Heart left ventricle (tissue), 16 donors: ENCODE measurements at regions not wholly inside any gene's neighbourhood (a gene's known extent, or its start where the extent isn't known, plus 50 kb on each side); places are given as distances from the start of the nearest gene placed in this dataset.

Experiments used
- ATAC-seq, 4 donors: fragments of 200-7000 bp; cut with Tn5 transposase; one replicate each; pipeline ENCODE4 v1.9.1; 2020 to 2022; ENCODE audit warnings: moderate library complexity in 4 of 4, mild to moderate bottlenecking in 3 of 4, moderate number of reproducible peaks in 1 of 4
- DNase-seq, 5 donors: peaks; one replicate each; pipeline ENCODE4 v3.0.0-alpha.2; 2020
- H3K27ac ChIP-seq, 12 donors: fragments of 200-600 bp; sonication (generic) in 4 of 12; one replicate each; pipeline versions ENCODE4 v1.5.0 to v1.8.0; 2016 to 2022; ENCODE audit warnings: mild to moderate bottlenecking in 2 of 12
- H3K27me3 ChIP-seq, 9 donors: fragments of 200-600 bp; sonication (generic) in 2 of 9; one replicate each; pipeline versions ENCODE4 v1.5.1 to v1.8.0; 2016 to 2022; ENCODE audit warnings: mild to moderate bottlenecking in 3 of 9
- H3K36me3 ChIP-seq, 9 donors: fragments of 200-600 bp; sonication (generic) in 2 of 9; one replicate each; pipeline versions ENCODE4 v1.5.0 to v1.8.0; 2018 to 2022; ENCODE audit warnings: mild to moderate bottlenecking in 2 of 9
- H3K4me1 ChIP-seq, 12 donors: fragments of 200-600 bp; sonication (generic) in 4 of 12; one replicate each; pipeline versions ENCODE4 v1.5.0 to v1.8.0; 2016 to 2022; ENCODE audit warnings: mild to moderate bottlenecking in 3 of 12
- H3K4me3 ChIP-seq, 12 donors: fragments of 200-600 bp; sonication (generic) in 4 of 12; one replicate each; pipeline versions ENCODE4 v1.5.0 to v1.8.0; 2017 to 2022; ENCODE audit warnings: mild to moderate bottlenecking in 9 of 12, moderate library complexity in 4 of 12
- H3K9me3 ChIP-seq, 12 donors: fragments of 200-600 bp; sonication (generic) in 4 of 12; one replicate each; pipeline versions ENCODE4 v1.5.0 to v1.8.0; 2016 to 2022; ENCODE audit warnings: mild to moderate bottlenecking in 1 of 12
- CTCF ChIP-seq, 12 donors: fragments of 200-600 bp; sonication (generic) in 4 of 12; IDR thresholded peaks; one replicate each; pipeline versions ENCODE4 v1.5.0 to v1.8.0; 2018 to 2022; ENCODE audit warnings: antibody characterized with exemption in 12 of 12, mild to moderate bottlenecking in 5 of 12
- POLR2A ChIP-seq, 2 donors: fragments of 450-650 bp; IDR thresholded peaks; one replicate each; pipeline ENCODE4 v1.6.1; 2017; ENCODE audit warnings: antibody characterized with exemption in 2 of 2, mild to moderate bottlenecking in 2 of 2, moderate library complexity in 2 of 2
- WGBS, 4 donors: extraction: QIAGEN DNeasy Blood & Tissue Kit in 2 of 4; methylation state at CpG; one replicate each; pipeline versions ENCODE4 v1.1.5 to v1.1.7; 2013 to 2018; 5-methylcytosine and 5-hydroxymethylcytosine counted together
- intact Hi-C, 10 donors: fragments of 100-400 bp; cut with DNase I; formaldehyde crosslinking; loops; one replicate each; pipeline versions ENCODE4 v1.11.1 to v1.14.2; 2022
- donor health status: ischemic (EF 13 %, LVEDD 7.1; RV severe dilation, severe dysfunction).
- donor health status: healthy with polysubstance abuse.
- donor health status: DM: no; HTN: yes; CAD: no.
- donor health status: DM: no; HTN: no; CAD: no.
- donor health status: ischemic (EF 25% LVEDD 6.9; RV normal size, moderate dysfunction).
- donor health status: ischemic (EF 25% LVEDD 5.7; RV mildly dilated, moderate dysfunction).
- donor health status: healthy.
- donor health status: DM: yes; HTN: yes; CAD: no.
- donor health status: ischemic (EF 35%, LVEDD 5.7; RV mildly dilated, moderate dysfunction).
- donor health status: nonischemic (EF 11% LVEDD 7.7; RV severe dilation, severe dysfunction).
- donor health status: DM: yes; HTN: yes; CAD: no.
- donor health status: PGD.
- donor health status: ischemic (EF 29% LVEDD 5.4; RV normal size, mild dysfunction).
- donor health status: nonischemic (EF 23%, LVEDD 6.1; RV moderate dilation, normal function).

GRCh38 chr13:99653526-99653925 is 152.3 kb downstream of the TM9SF2 start:
- no peak for DNase-seq
- Histone ChIP-seq H3K27me3 (peaks cover 0 to 15% (median 0%) of the 10 kb centered on the region in 9 donors), H3K36me3 (no peaks in the 10 kb centered on the region), H3K4me1 (peaks cover 0 to 25% (median 5%) of the 10 kb centered on the region in 12 donors), H3K9me3 (no peaks in the 10 kb centered on the region), H3K27ac (no peak overlapping the region), H3K4me3 (no peak overlapping the region)
- 45 to 66% (median 59%) methylated on average over 2 of the region's 2 CpGs for WGBS, 4 donors
- TF ChIP-seq POLR2A (IDR thresholded peaks at IDR 0.05) (no peak), CTCF (IDR thresholded peaks at IDR 0.05) (no peak)
- intact Hi-C loops = loop anchor here in 9 of 10 donors (5.0 to 10.0 kb wide), 6 partner anchors 241 to 1471 kb away; partner anchors contain the start of genes GGACT (in 1 of the 9) and TMTC4 (in 1 of the 9)
- no peak for ATAC-seq

- Histone ChIP-seq H3K4me3 (no peak overlapping the region), H3K27ac (no peak overlapping the region), H3K4me1 (peaks cover 0 to 21% (median 4%) of the 10 kb centered on the region in 12 donors), H3K27me3 (peaks cover 0 to 9% (median 0%) of the 10 kb centered on the region in 9 donors), H3K9me3 (no peaks in the 10 kb centered on the region), H3K36me3 (no peaks in the 10 kb centered on the region)
- no peak for ATAC-seq
- TF ChIP-seq CTCF (IDR thresholded peaks at IDR 0.05) (no peak), POLR2A (IDR thresholded peaks at IDR 0.05) (no peak)
- WGBS, 4 donors = 76 to 90% (median 83%) methylated on average over 3 of the region's 3 CpGs
- intact Hi-C loops = loop anchor here in 9 of 10 donors (5.0 to 10.0 kb wide), 6 partner anchors 242 to 1472 kb away; partner anchors contain the start of genes GGACT (in 1 of the 9) and TMTC4 (in 1 of the 9)
- no peak for DNase-seq
Measured at GRCh38 chr13:99652901-99653300, 151.6 kb downstream of the TM9SF2 start.

- ATAC-seq = no peak
Measured at GRCh38 chr13:99652141-99652540, 150.9 kb downstream of the TM9SF2 start.

GRCh38 chr13:99651016-99651415 is 149.7 kb downstream of the TM9SF2 start:
- Histone ChIP-seq H3K9me3 (no peaks in the 10 kb centered on the region), H3K27ac (no peak overlapping the region), H3K27me3 (no peaks in the 10 kb centered on the region), H3K4me3 (no peak overlapping the region), H3K4me1 (peaks cover 0 to 3% (median 0%) of the 10 kb centered on the region in 12 donors), H3K36me3 (no peaks in the 10 kb centered on the region)
- 91 to 97% (median 95%) methylated on average over 5 of the region's 5 CpGs for WGBS, 4 donors
- DNase-seq (no peak), ATAC-seq (no peak)
- TF ChIP-seq POLR2A (IDR thresholded peaks at IDR 0.05) (no peak), CTCF (IDR thresholded peaks at IDR 0.05) (no peak)
- intact Hi-C loops = loop anchor here in 9 of 10 donors (5.0 to 10.0 kb wide), 6 partner anchors 244 to 1474 kb away; partner anchors contain the start of genes GGACT (in 1 of the 9) and TMTC4 (in 1 of the 9)

More at GRCh38 chr13:99652141-99652540, 150.9 kb downstream of the TM9SF2 start:
- Histone ChIP-seq H3K4me3 (no peak overlapping the region), H3K27ac (no peak overlapping the region), H3K4me1 (peaks cover 0 to 14% (median 2%) of the 10 kb centered on the region in 12 donors), H3K36me3 (no peaks in the 10 kb centered on the region), H3K9me3 (no peaks in the 10 kb centered on the region), H3K27me3 (peaks cover 0 to 7% (median 0%) of the 10 kb centered on the region in 9 donors)
- no peak for DNase-seq
- TF ChIP-seq POLR2A (IDR thresholded peaks at IDR 0.05) (no peak), CTCF (IDR thresholded peaks at IDR 0.05) (no peak)
- intact Hi-C loops = loop anchor here in 9 of 10 donors (5.0 to 10.0 kb wide), 6 partner anchors 243 to 1473 kb away; partner anchors contain the start of genes GGACT (in 1 of the 9) and TMTC4 (in 1 of the 9)
- 90 to 94% (median 92%) methylated on average over 1 of the region's 1 CpG for WGBS, 4 donors
